CD4-positive, alpha-beta T cell treated with Interleukin-15 for 4 hours (primary cell): ENCODE measurements at regions not wholly inside any gene's neighbourhood (a gene's known extent, or its start where the extent isn't known, plus 50 kb on each side); places are given as distances from the start of the nearest gene placed in this dataset.

ENCODE experiments used
- DNase-seq: peaks from one replicate; pipeline ENCODE4 v3.0.0-alpha.2; 2020; ENCODE audit warnings: low spot score

- DNase-seq: no peak
Observed at GRCh38 chr12:70154960-70155589, 88.2 kb upstream of the CNOT2 start.

GRCh38 chr12:70157099-70157498, 86.1 kb upstream of the CNOT2 start:
- no peak for DNase-seq

- DNase-seq: no peak
Observed at GRCh38 chr12:70165450-70165849, 77.8 kb upstream of the CNOT2 start.

GRCh38 chr12:70176290-70176689, 66.9 kb upstream of the CNOT2 start:
- no peak for DNase-seq

GRCh38 chr12:70177631-70178030, 65.6 kb upstream of the CNOT2 start:
- DNase-seq: no peak

- DNase-seq: no peak
Observed at GRCh38 chr12:70178038-70178437, 65.2 kb upstream of the CNOT2 start.

- DNase-seq: no peak
Observed at GRCh38 chr12:70180130-70180529, 63.1 kb upstream of the CNOT2 start.

GRCh38 chr12:70185301-70185700, 57.9 kb upstream of the CNOT2 start:
- DNase-seq: no peak

- no peak for DNase-seq
Observed at GRCh38 chr12:70186436-70186835, 56.8 kb upstream of the CNOT2 start.

GRCh38 chr12:70190262-70191010, 52.8 kb upstream of the CNOT2 start:
- DNase-seq: no peak
